ENCODE measurements at regions not wholly inside any gene's neighbourhood (a gene's known extent, or its start where the extent isn't known, plus 50 kb on each side); places are given as distances from the start of the nearest gene placed in this dataset.
"Not testable (repeated sequence)": the region's sequence is repeated elsewhere in the genome, so short reads cannot be mapped to it uniquely, and the experiment has no call there.

GRCh38 chr16:88132836-88133506, 181.7 kb downstream of the BANP start:
- Mint-ChIP-seq H3K4me3 (no peak overlapping the region), H3K27me3 (no peaks in the 10 kb centered on the region), H3K27ac (no peak overlapping the region), H3K9me3 (peaks cover 5% of the 10 kb centered on the region), H3K36me3 (no peaks in the 10 kb centered on the region), H3K4me1 (ENCODE audit: unreplicated experiment) (peaks cover 4% of the 10 kb centered on the region)
- no peak for TF ChIP-seq CTCF (conservative IDR thresholded peaks at IDR 0.05)
- DNase-seq (ENCODE audit: extremely low spot score, unreplicated experiment) = no peak

DNA sequence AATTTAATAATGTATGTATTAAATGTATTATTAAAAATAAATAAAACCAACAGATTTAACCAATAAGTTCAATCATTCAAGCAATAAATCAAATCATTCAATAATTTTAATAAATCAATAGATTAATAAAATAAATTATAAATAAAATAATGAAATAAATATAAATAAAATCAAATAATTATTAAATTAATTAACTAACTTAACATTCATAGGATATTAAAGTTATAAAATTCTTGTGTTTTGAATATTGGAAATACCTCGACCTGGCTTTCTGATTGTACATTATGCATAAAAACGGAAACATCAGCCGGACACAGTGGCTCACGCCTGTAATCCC, 182.2 kb downstream of the BANP start:
- no peak for TF ChIP-seq CTCF (conservative IDR thresholded peaks at IDR 0.05)
- peaks cover 4% of the 10 kb centered on the region for H3K4me1 Mint-ChIP-seq (ENCODE audit: unreplicated experiment)
- peaks cover 9% of the 10 kb centered on the region for H3K9me3 Mint-ChIP-seq
- no peaks in the 10 kb centered on the region for H3K36me3 Mint-ChIP-seq
- DNase-seq (ENCODE audit: extremely low spot score, unreplicated experiment) = no peak
- no peaks in the 10 kb centered on the region for H3K27me3 Mint-ChIP-seq
- no peak overlapping the region for H3K27ac Mint-ChIP-seq
- no peak overlapping the region for H3K4me3 Mint-ChIP-seq

DNA sequence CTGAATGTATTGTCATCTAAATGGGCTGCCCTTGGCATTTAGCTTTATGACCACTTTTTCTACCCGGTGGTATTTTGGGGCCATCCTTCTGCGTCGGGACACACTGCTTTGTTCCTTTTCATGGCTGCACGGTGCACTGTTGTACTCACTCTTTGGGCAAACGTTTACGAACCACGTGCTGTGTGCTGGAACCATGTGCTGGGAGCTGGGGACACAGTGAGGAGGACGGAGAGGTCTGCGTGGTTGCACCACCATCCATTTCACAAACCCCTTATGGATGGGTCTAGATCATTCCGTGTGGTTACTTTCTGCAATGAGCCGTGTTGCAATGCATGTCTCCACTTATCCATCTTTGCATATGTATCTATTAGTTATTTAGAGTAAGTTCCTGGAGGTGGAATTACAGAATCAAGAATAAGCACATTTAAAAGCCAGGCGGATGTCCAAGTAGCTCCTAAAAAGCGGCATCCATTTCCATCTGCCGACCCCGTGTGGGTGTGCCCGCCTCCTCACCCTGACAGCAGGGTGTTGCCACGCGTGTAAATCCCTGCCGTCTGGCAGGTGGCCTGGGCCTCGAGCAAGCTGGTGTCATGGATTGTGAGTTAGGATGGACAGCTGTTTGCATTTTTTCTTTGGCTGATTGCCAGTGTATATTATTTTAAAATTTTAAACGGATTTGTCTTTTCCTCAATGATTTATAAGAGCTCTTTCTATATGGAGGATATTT, 183.1 kb downstream of the BANP start:
- H3K4me3 Mint-ChIP-seq; H3K9me3 Mint-ChIP-seq; H3K4me1 Mint-ChIP-seq (ENCODE audit: unreplicated experiment); H3K27ac Mint-ChIP-seq; H3K27me3 Mint-ChIP-seq; DNase-seq (ENCODE audit: extremely low spot score, unreplicated experiment); H3K36me3 Mint-ChIP-seq: not testable (repeated sequence)

- H3K27ac Mint-ChIP-seq; H3K27me3 Mint-ChIP-seq; H3K4me1 Mint-ChIP-seq (ENCODE audit: unreplicated experiment); H3K9me3 Mint-ChIP-seq; H3K4me3 Mint-ChIP-seq; H3K36me3 Mint-ChIP-seq; DNase-seq (ENCODE audit: extremely low spot score, unreplicated experiment): not testable (repeated sequence)
These were observed 183.9 kb downstream of the BANP start for GRCh38 chr16:88134899-88135682.

- not testable (repeated sequence) for H3K36me3 Mint-ChIP-seq; H3K9me3 Mint-ChIP-seq; H3K27ac Mint-ChIP-seq; H3K27me3 Mint-ChIP-seq; H3K4me1 Mint-ChIP-seq (ENCODE audit: unreplicated experiment); H3K4me3 Mint-ChIP-seq; DNase-seq (ENCODE audit: extremely low spot score, unreplicated experiment)
These were observed 185.0 kb downstream of the BANP start for GRCh38 chr16:88136211-88136713.

- not testable (repeated sequence) for H3K4me3 Mint-ChIP-seq; H3K36me3 Mint-ChIP-seq; H3K9me3 Mint-ChIP-seq; H3K27ac Mint-ChIP-seq; DNase-seq (ENCODE audit: extremely low spot score, unreplicated experiment); H3K27me3 Mint-ChIP-seq; H3K4me1 Mint-ChIP-seq (ENCODE audit: unreplicated experiment)
These were observed 185.7 kb downstream of the BANP start for GRCh38 chr16:88136939-88137338.

GRCh38 chr16:88139141-88139540, 187.9 kb downstream of the BANP start:
- not testable (repeated sequence) for H3K27me3 Mint-ChIP-seq; H3K27ac Mint-ChIP-seq; DNase-seq (ENCODE audit: extremely low spot score, unreplicated experiment); H3K4me3 Mint-ChIP-seq; H3K9me3 Mint-ChIP-seq; H3K36me3 Mint-ChIP-seq; H3K4me1 Mint-ChIP-seq (ENCODE audit: unreplicated experiment)

DNA sequence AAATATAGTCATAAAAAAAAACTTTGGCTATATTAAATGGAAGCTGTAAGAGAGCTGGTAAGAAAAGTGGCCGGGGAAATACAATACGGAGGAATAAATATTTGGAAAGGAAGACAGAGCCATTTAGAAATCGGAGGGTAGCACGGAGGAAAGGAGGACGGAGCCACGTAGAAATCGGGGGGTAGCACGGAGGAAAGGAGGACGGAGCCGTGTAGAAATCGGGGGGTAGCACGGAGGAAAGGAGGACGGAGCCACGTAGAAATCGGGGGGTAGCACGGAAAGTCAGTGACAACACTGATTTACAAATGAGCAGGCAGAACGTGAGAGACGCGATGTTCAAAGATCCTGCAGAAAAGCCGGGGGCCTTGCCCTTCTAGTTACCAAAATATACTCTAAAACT, 189.0 kb downstream of the BANP start:
- H3K9me3 Mint-ChIP-seq; H3K4me3 Mint-ChIP-seq; H3K27ac Mint-ChIP-seq; DNase-seq (ENCODE audit: extremely low spot score, unreplicated experiment); H3K36me3 Mint-ChIP-seq; H3K27me3 Mint-ChIP-seq; H3K4me1 Mint-ChIP-seq (ENCODE audit: unreplicated experiment): not testable (repeated sequence)

Data from type B pancreatic cell (in vitro differentiated cells).